H9 (cell line): ENCODE measurements at regions not wholly inside any gene's neighbourhood (a gene's known extent, or its start where the extent isn't known, plus 50 kb on each side); places are given as distances from the start of the nearest gene placed in this dataset.

Experiments used
- DNase-seq: peaks from one replicate; pipeline ENCODE4 v3.0.0-alpha.2; 2017
- H2AFZ ChIP-seq: one replicate; pipeline ENCODE4 v1.6.1; 2013; ENCODE audit warnings: mild to moderate bottlenecking, low read length, control low read depth, moderate library complexity
- H2AK5ac ChIP-seq: 2 replicates; pipeline ENCODE4 v1.6.1; 2013; ENCODE audit warnings: low read length, control low read depth, mixed read lengths; ENCODE audit not compliant: insufficient read length
- H2BK120ac ChIP-seq: one replicate; pipeline ENCODE4 v1.6.1; 2013; ENCODE audit warnings: low read depth, mild to moderate bottlenecking, low read length, control low read depth, inconsistent platforms; ENCODE audit not compliant: poor library complexity, severe bottlenecking
- H2BK12ac ChIP-seq: 2 replicates; pipeline ENCODE4 v1.6.1; 2013; ENCODE audit warnings: low read length, control low read depth, mixed read lengths, low read depth; ENCODE audit not compliant: insufficient read length
- H2BK15ac ChIP-seq: 2 replicates; pipeline ENCODE4 v1.6.1; 2013; ENCODE audit warnings: low read depth, low read length, control low read depth
- H2BK20ac ChIP-seq: one replicate; pipeline ENCODE4 v1.6.1; 2013; ENCODE audit warnings: low read depth, mild to moderate bottlenecking, low read length, control low read depth, inconsistent platforms; ENCODE audit not compliant: poor library complexity, severe bottlenecking
- H2BK5ac ChIP-seq: 2 replicates; pipeline ENCODE4 v1.6.1; 2013; ENCODE audit warnings: low read length, control low read depth, mixed read lengths; ENCODE audit not compliant: insufficient read length
- H3K14ac ChIP-seq: 2 replicates; pipeline ENCODE4 v1.6.1; 2013; ENCODE audit warnings: low read length, control low read depth; ENCODE audit not compliant: insufficient read depth
- H3K18ac ChIP-seq: 2 replicates; pipeline ENCODE4 v1.6.1; 2013; ENCODE audit warnings: low read depth, mild to moderate bottlenecking, mixed read lengths, low read length, control low read depth; ENCODE audit not compliant: insufficient read length
- H3K23ac ChIP-seq: 2 replicates; pipeline ENCODE4 v1.6.1; 2013; ENCODE audit warnings: low read length, control low read depth, mixed read lengths, low read depth; ENCODE audit not compliant: insufficient read length
- H3K23me2 ChIP-seq: 2 replicates; pipeline ENCODE4 v1.6.1; 2013; ENCODE audit warnings: low read depth, mild to moderate bottlenecking, mixed read lengths, low read length, control low read depth; ENCODE audit not compliant: insufficient read length, poor library complexity, severe bottlenecking
- H3K27ac ChIP-seq: 2 replicates; pipeline ENCODE4 v1.5.1; 2013; ENCODE audit warnings: low read length, control low read depth, mixed read lengths, low read depth; ENCODE audit not compliant: insufficient read length
- H3K27me3 ChIP-seq: 2 replicates; pipeline ENCODE4 v1.6.1; 2013; ENCODE audit warnings: low read length, control low read depth, inconsistent platforms; ENCODE audit not compliant: insufficient read depth
- H3K4ac ChIP-seq: 2 replicates; pipeline ENCODE4 v1.6.1; 2013; ENCODE audit warnings: low read depth, mild to moderate bottlenecking, control low read depth, inconsistent platforms, low read length, moderate library complexity
- H3K4me1 ChIP-seq: 2 replicates; pipeline ENCODE4 v1.6.1; 2013; ENCODE audit warnings: low read length, control low read depth, inconsistent platforms; ENCODE audit not compliant: insufficient read depth
- H3K4me2 ChIP-seq: 2 replicates; pipeline ENCODE4 v1.6.1; 2013; ENCODE audit warnings: low read length, control low read depth, mixed read lengths; ENCODE audit not compliant: insufficient read length, insufficient read depth
- H3K56ac ChIP-seq: 2 replicates; pipeline ENCODE4 v1.6.1; 2013; ENCODE audit warnings: low read depth, mild to moderate bottlenecking, mixed read lengths, low read length, control low read depth; ENCODE audit not compliant: insufficient read length
- H3K79me1 ChIP-seq: 2 replicates; pipeline ENCODE4 v1.6.1; 2013; ENCODE audit warnings: low read depth, mild to moderate bottlenecking, moderate library complexity, low read length, control low read depth, inconsistent platforms; ENCODE audit not compliant: insufficient read depth, poor library complexity, severe bottlenecking
- H3K79me2 ChIP-seq: 2 replicates; pipeline ENCODE4 v1.6.1; 2013; ENCODE audit warnings: low read length, control low read depth, inconsistent platforms; ENCODE audit not compliant: insufficient read depth
- H3K9ac ChIP-seq: 2 replicates; pipeline ENCODE4 v1.6.1; 2013; ENCODE audit warnings: low read length, control low read depth, mixed read lengths; ENCODE audit not compliant: insufficient read length; ENCODE audit errors: extremely low read depth
- H3K9me3 ChIP-seq: one replicate; pipeline ENCODE4 v1.6.1; 2013; ENCODE audit warnings: low read depth, low read length, inconsistent platforms; ENCODE audit not compliant: control insufficient read depth
- H3T11ph ChIP-seq: one replicate; pipeline ENCODE4 v1.6.1; 2013; ENCODE audit warnings: mild to moderate bottlenecking, low read length, control low read depth, inconsistent platforms
- H4K20me1 ChIP-seq: one replicate; pipeline ENCODE4 v1.6.1; 2013; ENCODE audit not compliant: control insufficient read depth, insufficient read length, insufficient read depth
- H4K5ac ChIP-seq: 2 replicates; pipeline ENCODE4 v1.6.1; 2013; ENCODE audit warnings: low read depth, mild to moderate bottlenecking, mixed read lengths, low read length, control low read depth; ENCODE audit not compliant: insufficient read length
- H4K8ac ChIP-seq: replicated peaks from 2 replicates; pipeline ENCODE4 v1.6.1; 2013; ENCODE audit warnings: low read length, control low read depth, mixed read lengths, low read depth; ENCODE audit not compliant: insufficient read length
- H4K91ac ChIP-seq: 2 replicates; pipeline ENCODE4 v1.6.1; 2013; ENCODE audit warnings: low read depth, mild to moderate bottlenecking, moderate library complexity, mixed read lengths, low read length, control low read depth; ENCODE audit not compliant: insufficient read length
- H3K27ac Mint-ChIP-seq, 3 experiments: 2 replicates in 2 of 3; 3 replicates in 1 of 3; pipeline ENCODE4 v1.8.0; 2020 to 2021; ENCODE audit warnings: mixed read lengths in 3 of 3, mild to moderate bottlenecking in 1 of 3, moderate library complexity in 1 of 3
- H3K27me3 Mint-ChIP-seq: 2 replicates; pipeline ENCODE4 v1.8.0; 2021; ENCODE audit warnings: low read depth, mild to moderate bottlenecking, moderate library complexity, mixed read lengths
- H3K36me3 Mint-ChIP-seq, 3 experiments: 2 replicates in 2 of 3; 3 replicates in 1 of 3; pipeline ENCODE4 v1.8.0; 2020 to 2021; ENCODE audit warnings: low read depth in 3 of 3, mixed read lengths in 3 of 3; ENCODE audit not compliant: insufficient read depth in 1 of 3
- H3K4me1 Mint-ChIP-seq, 2 experiments: 2 replicates each; pipeline ENCODE4 v1.8.0; 2020; ENCODE audit warnings: mixed read lengths in 2 of 2
- H3K4me3 Mint-ChIP-seq, 2 experiments: 2 replicates in 1 of 2; 3 replicates in 1 of 2; pipeline ENCODE4 v1.8.0; 2020 to 2021; ENCODE audit warnings: mild to moderate bottlenecking in 2 of 2, mixed read lengths in 2 of 2, moderate library complexity in 1 of 2
- H3K9me3 Mint-ChIP-seq, 2 experiments: 2 replicates in 1 of 2; 3 replicates in 1 of 2; pipeline ENCODE4 v1.8.0; 2020; ENCODE audit warnings: mild to moderate bottlenecking in 2 of 2, mixed read lengths in 2 of 2, moderate library complexity in 1 of 2
- CTCF ChIP-seq: fragments of 200-600 bp; sonication (generic); conservative IDR thresholded peaks from 3 replicates; pipeline ENCODE4 v1.8.0; 2021; ENCODE audit warnings: antibody characterized with exemption, mild to moderate bottlenecking
- WGBS: extraction: QIAGEN DNeasy Blood & Tissue Kit; methylation state at CpG from one replicate; pipeline ENCODE4 v1.1.7; 2013; ENCODE audit warnings: missing lambda C conversion rate, low lambda C conversion rate, mixed read lengths; ENCODE audit not compliant: insufficient read length; ENCODE audit errors: extremely low coverage; 5-methylcytosine and 5-hydroxymethylcytosine counted together

GRCh38 chr9:135290566-135290965 is 189.0 kb upstream of the PPP1R26 start:
- Histone ChIP-seq H3K14ac (no peak overlapping the region), H3K18ac (no peak overlapping the region), H3K4me1 (peaks cover 3% of the 10 kb centered on the region; the same call in 1 of the 2 replicates), H3K79me1 (no peaks in the 10 kb centered on the region), H4K20me1 (no peaks in the 10 kb centered on the region), H3K9ac (no peak overlapping the region), H2BK5ac (no peak overlapping the region), H4K5ac (no peak overlapping the region), H2BK20ac (no peak overlapping the region), H3K23me2 (no peaks in the 10 kb centered on the region), H2BK120ac (no peak overlapping the region), H3K27ac (no peak overlapping the region), H3K9me3 (no peaks in the 10 kb centered on the region), H3K23ac (no peak overlapping the region), H4K8ac (no peak overlapping the region), H3K4me2 (no peak overlapping the region), H3K27me3 (no peaks in the 10 kb centered on the region), H2AK5ac (no peak overlapping the region), H2BK12ac (no peak overlapping the region), H3K56ac (no peak overlapping the region), H2AFZ (no peak overlapping the region), H2BK15ac (no peak overlapping the region), H4K91ac (no peak overlapping the region), H3K79me2 (no peaks in the 10 kb centered on the region), H3K4ac (no peak overlapping the region), H3T11ph (no peak overlapping the region)
- Mint-ChIP-seq H3K36me3 (peaks cover 0 to 6% (median 2%) of the 10 kb centered on the region in 3 experiments; a peak in 3 of 7 replicates), H3K4me3 (no peak overlapping the region), H3K4me1 (peaks cover 35 to 44% of the 10 kb centered on the region in 2 experiments), H3K9me3 (peaks cover 6 to 11% of the 10 kb centered on the region in 2 experiments; a peak in 3 of 5 replicates), H3K27me3 (peaks cover 8% of the 10 kb centered on the region), H3K27ac (peak overlapping the region in 2 of 3 experiments; percentile 59 to 88; a peak in 3 of 7 replicates)
- WGBS = no CpG with 5 or more reads among the region's 9 CpGs
- no peak for DNase-seq
- no peak for TF ChIP-seq CTCF
